Anterior cingulate cortex (tissue), 58 donors: ENCODE measurements at regions not wholly inside any gene's neighbourhood (a gene's known extent, or its start where the extent isn't known, plus 50 kb on each side); places are given as distances from the start of the nearest gene placed in this dataset.
A peak's percentile ranks its signal among the peaks of the same experiment; 100 is the strongest.
"Not testable (repeated sequence)": the region's sequence is repeated elsewhere in the genome, so short reads cannot be mapped to it uniquely, and the experiment has no call there.

ENCODE experiments used
- DNase-seq, 58 donors: peaks; one replicate each; lab custom pipeline; 2025; lab: John Stamatoyannopoulos, UW

- not testable (repeated sequence) for DNase-seq
These were observed 186.2 kb upstream of the CHL1 start for GRCh38 chr3:10109-10996.

GRCh38 chr3:11734-12133 is 184.8 kb upstream of the CHL1 start:
- peak in 3 of 58 donors; percentile 1 to 6 (median 1) for DNase-seq

- DNase-seq, result no peak
These were observed 181.9 kb upstream of the CHL1 start for GRCh38 chr3:14652-15051.

GRCh38 chr3:16366-16765 is 180.2 kb upstream of the CHL1 start:
- DNase-seq, result no peak

- DNase-seq, result no peak
These were observed 176.1 kb upstream of the CHL1 start for GRCh38 chr3:20421-20820.

- no peak for DNase-seq
These were observed 172.6 kb upstream of the CHL1 start for GRCh38 chr3:24006-24405.

- no peak for DNase-seq
These were observed 171.5 kb upstream of the CHL1 start for GRCh38 chr3:25056-25455.

- not testable (repeated sequence) for DNase-seq
These were observed 160.6 kb upstream of the CHL1 start for GRCh38 chr3:35985-36384.

- not testable (repeated sequence) for DNase-seq
These were observed 153.5 kb upstream of the CHL1 start for GRCh38 chr3:42871-43744.

GRCh38 chr3:44028-44676 is 152.4 kb upstream of the CHL1 start:
- no peak for DNase-seq

- DNase-seq, result not testable (repeated sequence)
These were observed 151.6 kb upstream of the CHL1 start for GRCh38 chr3:44941-45340.

GRCh38 chr3:46576-46975 is 150.0 kb upstream of the CHL1 start:
- DNase-seq, result no peak

GRCh38 chr3:53441-53840 is 143.1 kb upstream of the CHL1 start:
- not testable (repeated sequence) for DNase-seq

GRCh38 chr3:54240-54639 is 142.3 kb upstream of the CHL1 start:
- DNase-seq, result no peak

- no peak for DNase-seq
These were observed 139.9 kb upstream of the CHL1 start for GRCh38 chr3:56672-57071.

- no peak for DNase-seq
These were observed 136.7 kb upstream of the CHL1 start for GRCh38 chr3:59854-60253.

GRCh38 chr3:63095-63765 is 133.3 kb upstream of the CHL1 start:
- DNase-seq, result no peak

GRCh38 chr3:69690-70089 is 126.9 kb upstream of the CHL1 start:
- DNase-seq, result no peak

- DNase-seq, result peak in 1 of 58 donors; percentile 19
These were observed 123.8 kb upstream of the CHL1 start for GRCh38 chr3:72776-73175.

- peak in 4 of 58 donors; percentile 1 to 43 (median 10) for DNase-seq
These were observed 123.3 kb upstream of the CHL1 start for GRCh38 chr3:73271-73670.
